ENCODE measurements at regions not wholly inside any gene's neighbourhood (a gene's known extent, or its start where the extent isn't known, plus 50 kb on each side); places are given as distances from the start of the nearest gene placed in this dataset.

- peak overlapping the region; percentile 51 for H3K27ac ChIP-seq (ENCODE audit: low read depth, low read length)
- no peaks in the 10 kb centered on the region for H3K27me3 ChIP-seq (ENCODE audit: control insufficient read depth, insufficient read depth, low read length)
These were observed 57.0 kb downstream of the PCDH20 start for GRCh38 chr13:61358599-61358998.

DNA sequence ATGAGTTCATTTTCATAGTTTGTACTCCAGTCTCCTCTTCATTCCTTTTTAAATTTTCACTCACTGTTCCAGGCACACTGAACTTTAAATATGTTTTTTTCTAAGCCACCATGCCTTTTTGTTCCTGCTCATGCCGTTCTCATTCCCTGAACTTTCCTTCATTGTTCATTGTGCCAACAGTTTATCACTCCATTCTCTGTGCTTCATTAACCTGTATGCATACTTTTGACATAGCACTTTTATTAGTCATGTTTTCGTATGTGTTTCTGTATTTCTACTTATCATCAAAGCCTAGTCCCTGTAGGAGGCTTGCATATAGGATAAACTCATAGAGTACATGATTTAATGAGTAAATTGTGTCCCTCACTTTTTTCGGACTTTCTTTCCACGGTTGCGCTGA lies 65.3 kb downstream of the PCDH20 start:
- H3K36me3 ChIP-seq (ENCODE audit: control insufficient read depth, insufficient read depth, low read length) = no peaks in the 10 kb centered on the region
- no peaks in the 10 kb centered on the region for H3K27me3 ChIP-seq (ENCODE audit: control insufficient read depth, insufficient read depth, low read length)
- H3K4me1 ChIP-seq (ENCODE audit: control insufficient read depth, insufficient read depth, low read length) = no peaks in the 10 kb centered on the region

More at GRCh38 chr13:61358599-61358998, 57.0 kb downstream of the PCDH20 start:
- Histone ChIP-seq H3K4me3 (ENCODE audit: low read depth, low read length) (no peak overlapping the region), H3K9ac (ENCODE audit: low read depth, low read length) (no peak overlapping the region), H3K4me1 (ENCODE audit: control insufficient read depth, insufficient read depth, low read length) (peaks cover 14% of the 10 kb centered on the region), H3K36me3 (ENCODE audit: control insufficient read depth, insufficient read depth, low read length) (no peaks in the 10 kb centered on the region), H3K9me3 (ENCODE audit: control insufficient read depth, insufficient read depth, low read length) (no peaks in the 10 kb centered on the region)

GRCh38 chr13:61339054-61339621 lies 76.5 kb downstream of the PCDH20 start:
- Histone ChIP-seq H3K27me3 (ENCODE audit: control insufficient read depth, insufficient read depth, low read length) (no peaks in the 10 kb centered on the region), H3K27ac (ENCODE audit: low read depth, low read length) (no peak overlapping the region), H3K4me3 (ENCODE audit: low read depth, low read length) (0 out of 2 replicates have a peak overlapping the region, but pooled peaks have one; percentile 17), H3K36me3 (ENCODE audit: control insufficient read depth, insufficient read depth, low read length) (no peaks in the 10 kb centered on the region), H3K9ac (ENCODE audit: low read depth, low read length) (no peak overlapping the region), H3K9me3 (ENCODE audit: control insufficient read depth, insufficient read depth, low read length) (no peaks in the 10 kb centered on the region), H3K4me1 (ENCODE audit: control insufficient read depth, insufficient read depth, low read length) (no peaks in the 10 kb centered on the region; the same call in 1 of the 2 replicates)

More for the DNA sequence above, 65.3 kb downstream of the PCDH20 start:
- no peaks in the 10 kb centered on the region for H3K9me3 ChIP-seq (ENCODE audit: control insufficient read depth, insufficient read depth, low read length)
- H3K4me3 ChIP-seq (ENCODE audit: low read depth, low read length) = no peak overlapping the region
- no peak overlapping the region for H3K27ac ChIP-seq (ENCODE audit: low read depth, low read length)
- H3K9ac ChIP-seq (ENCODE audit: low read depth, low read length) = no peak overlapping the region

DNA sequence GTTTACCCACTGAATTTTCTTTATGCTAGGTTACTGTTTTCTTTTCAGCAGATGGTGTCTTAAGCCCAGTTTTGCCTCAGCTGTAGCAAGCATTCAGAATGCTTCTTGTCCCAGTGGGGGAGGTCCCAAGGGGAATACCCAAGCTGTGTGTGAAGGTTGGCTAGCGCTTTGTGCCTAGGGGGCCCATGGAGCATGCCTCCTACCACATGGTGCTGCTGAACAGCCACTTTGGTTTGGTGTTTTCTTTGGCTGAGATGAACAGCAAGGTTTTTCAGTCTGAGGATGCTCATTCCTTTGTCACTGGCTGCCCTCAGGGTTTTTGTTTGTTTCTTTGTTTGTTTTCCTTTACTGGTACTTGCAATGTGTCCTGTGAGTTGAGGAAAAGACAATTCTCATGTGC lies 99.0 kb downstream of the PCDH20 start:
- no peak overlapping the region for H3K27ac ChIP-seq (ENCODE audit: low read depth, low read length)
- no peaks in the 10 kb centered on the region for H3K27me3 ChIP-seq (ENCODE audit: control insufficient read depth, insufficient read depth, low read length)
- H3K4me3 ChIP-seq (ENCODE audit: low read depth, low read length) = no peak overlapping the region
- H3K9ac ChIP-seq (ENCODE audit: low read depth, low read length) = no peak overlapping the region
- no peaks in the 10 kb centered on the region for H3K36me3 ChIP-seq (ENCODE audit: control insufficient read depth, insufficient read depth, low read length)
- peaks cover 3% of the 10 kb centered on the region; the same call in 1 of the 2 replicates for H3K4me1 ChIP-seq (ENCODE audit: control insufficient read depth, insufficient read depth, low read length)
- no peaks in the 10 kb centered on the region for H3K9me3 ChIP-seq (ENCODE audit: control insufficient read depth, insufficient read depth, low read length)

- no peaks in the 10 kb centered on the region for H3K27me3 ChIP-seq (ENCODE audit: control insufficient read depth, insufficient read depth, low read length)
- no peak overlapping the region for H3K4me3 ChIP-seq (ENCODE audit: low read depth, low read length)
- H3K9ac ChIP-seq (ENCODE audit: low read depth, low read length) = no peak overlapping the region
- no peaks in the 10 kb centered on the region for H3K4me1 ChIP-seq (ENCODE audit: control insufficient read depth, insufficient read depth, low read length)
- no peak overlapping the region for H3K27ac ChIP-seq (ENCODE audit: low read depth, low read length)
- no peaks in the 10 kb centered on the region for H3K9me3 ChIP-seq (ENCODE audit: control insufficient read depth, insufficient read depth, low read length)
- no peaks in the 10 kb centered on the region for H3K36me3 ChIP-seq (ENCODE audit: control insufficient read depth, insufficient read depth, low read length)
These were observed 121.0 kb downstream of the PCDH20 start for GRCh38 chr13:61294467-61295191.

GRCh38 chr13:61286148-61286745 lies 129.4 kb downstream of the PCDH20 start:
- H3K27ac ChIP-seq (ENCODE audit: low read depth, low read length) = no peak overlapping the region
- H3K36me3 ChIP-seq (ENCODE audit: control insufficient read depth, insufficient read depth, low read length) = no peaks in the 10 kb centered on the region
- H3K9ac ChIP-seq (ENCODE audit: low read depth, low read length) = no peak overlapping the region
- H3K27me3 ChIP-seq (ENCODE audit: control insufficient read depth, insufficient read depth, low read length) = no peaks in the 10 kb centered on the region
- no peaks in the 10 kb centered on the region for H3K9me3 ChIP-seq (ENCODE audit: control insufficient read depth, insufficient read depth, low read length)
- peaks cover 7% of the 10 kb centered on the region for H3K4me1 ChIP-seq (ENCODE audit: control insufficient read depth, insufficient read depth, low read length)
- no peak overlapping the region for H3K4me3 ChIP-seq (ENCODE audit: low read depth, low read length)

- no peak overlapping the region for H3K4me3 ChIP-seq (ENCODE audit: low read depth, low read length)
- H3K27ac ChIP-seq (ENCODE audit: low read depth, low read length) = no peak overlapping the region
- no peak overlapping the region for H3K9ac ChIP-seq (ENCODE audit: low read depth, low read length)
- H3K9me3 ChIP-seq (ENCODE audit: control insufficient read depth, insufficient read depth, low read length) = peaks cover 11% of the 10 kb centered on the region
- no peaks in the 10 kb centered on the region for H3K36me3 ChIP-seq (ENCODE audit: control insufficient read depth, insufficient read depth, low read length)
- no peaks in the 10 kb centered on the region for H3K27me3 ChIP-seq (ENCODE audit: control insufficient read depth, insufficient read depth, low read length)
- no peaks in the 10 kb centered on the region for H3K4me1 ChIP-seq (ENCODE audit: control insufficient read depth, insufficient read depth, low read length)
These were observed 137.9 kb downstream of the PCDH20 start for GRCh38 chr13:61277586-61278276.

DNA sequence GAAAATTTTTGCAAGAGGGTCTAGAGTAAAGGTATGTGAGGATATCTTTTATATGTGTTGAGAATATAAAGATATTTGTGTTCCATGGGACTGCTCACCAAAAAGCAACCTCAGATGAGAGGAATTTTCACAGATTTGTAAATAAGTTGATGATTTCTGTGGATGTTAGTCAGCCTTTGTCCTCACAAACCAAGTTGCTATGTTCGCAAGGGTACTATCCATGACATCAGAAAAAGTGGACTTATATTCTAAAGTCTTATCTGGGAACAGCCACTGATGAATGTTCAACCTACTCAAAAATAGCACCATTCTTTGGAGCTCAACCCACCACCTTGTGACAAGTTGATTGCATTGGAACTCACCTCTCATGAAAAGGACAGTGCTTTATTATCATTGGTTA lies 138.6 kb downstream of the PCDH20 start:
- Histone ChIP-seq H3K27me3 (ENCODE audit: control insufficient read depth, insufficient read depth, low read length) (no peaks in the 10 kb centered on the region), H3K27ac (ENCODE audit: low read depth, low read length) (no peak overlapping the region), H3K36me3 (ENCODE audit: control insufficient read depth, insufficient read depth, low read length) (no peaks in the 10 kb centered on the region)

GRCh38 chr13:61276401-61276800 lies 139.2 kb downstream of the PCDH20 start:
- Histone ChIP-seq H3K4me1 (ENCODE audit: control insufficient read depth, insufficient read depth, low read length) (no peaks in the 10 kb centered on the region), H3K27me3 (ENCODE audit: control insufficient read depth, insufficient read depth, low read length) (no peaks in the 10 kb centered on the region), H3K9me3 (ENCODE audit: control insufficient read depth, insufficient read depth, low read length) (peaks cover 11% of the 10 kb centered on the region), H3K27ac (ENCODE audit: low read depth, low read length) (no peak overlapping the region), H3K4me3 (ENCODE audit: low read depth, low read length) (no peak overlapping the region), H3K36me3 (ENCODE audit: control insufficient read depth, insufficient read depth, low read length) (no peaks in the 10 kb centered on the region), H3K9ac (ENCODE audit: low read depth, low read length) (no peak overlapping the region)

More for the DNA sequence above, 138.6 kb downstream of the PCDH20 start:
- Histone ChIP-seq H3K9me3 (ENCODE audit: control insufficient read depth, insufficient read depth, low read length) (peaks cover 11% of the 10 kb centered on the region), H3K4me1 (ENCODE audit: control insufficient read depth, insufficient read depth, low read length) (no peaks in the 10 kb centered on the region), H3K9ac (ENCODE audit: low read depth, low read length) (no peak overlapping the region), H3K4me3 (ENCODE audit: low read depth, low read length) (no peak overlapping the region)

DNA sequence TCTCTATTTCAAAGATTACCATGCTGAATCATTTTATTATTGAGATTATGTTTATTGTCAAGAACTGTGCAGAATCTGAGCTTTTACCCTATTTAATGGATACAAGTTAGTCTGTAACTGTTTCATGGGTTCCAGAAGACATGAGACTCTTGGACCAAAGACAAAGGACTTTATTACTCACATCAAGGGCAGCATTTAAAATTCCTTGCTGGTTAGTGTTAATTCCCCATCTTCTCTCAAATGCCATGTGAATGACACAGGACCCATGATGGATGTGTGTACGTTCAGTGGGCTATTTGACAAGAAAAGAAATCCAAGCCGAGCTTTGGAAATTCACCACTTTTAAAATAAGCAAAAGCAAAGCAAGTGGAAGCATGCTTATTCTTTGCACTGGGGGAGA lies 139.9 kb downstream of the PCDH20 start:
- no peaks in the 10 kb centered on the region for H3K27me3 ChIP-seq (ENCODE audit: control insufficient read depth, insufficient read depth, low read length)
- H3K9me3 ChIP-seq (ENCODE audit: control insufficient read depth, insufficient read depth, low read length) = peaks cover 9% of the 10 kb centered on the region
- no peak overlapping the region for H3K27ac ChIP-seq (ENCODE audit: low read depth, low read length)
- no peaks in the 10 kb centered on the region for H3K36me3 ChIP-seq (ENCODE audit: control insufficient read depth, insufficient read depth, low read length)
- H3K4me1 ChIP-seq (ENCODE audit: control insufficient read depth, insufficient read depth, low read length) = no peaks in the 10 kb centered on the region
- H3K4me3 ChIP-seq (ENCODE audit: low read depth, low read length) = no peak overlapping the region
- H3K9ac ChIP-seq (ENCODE audit: low read depth, low read length) = no peak overlapping the region

DNA sequence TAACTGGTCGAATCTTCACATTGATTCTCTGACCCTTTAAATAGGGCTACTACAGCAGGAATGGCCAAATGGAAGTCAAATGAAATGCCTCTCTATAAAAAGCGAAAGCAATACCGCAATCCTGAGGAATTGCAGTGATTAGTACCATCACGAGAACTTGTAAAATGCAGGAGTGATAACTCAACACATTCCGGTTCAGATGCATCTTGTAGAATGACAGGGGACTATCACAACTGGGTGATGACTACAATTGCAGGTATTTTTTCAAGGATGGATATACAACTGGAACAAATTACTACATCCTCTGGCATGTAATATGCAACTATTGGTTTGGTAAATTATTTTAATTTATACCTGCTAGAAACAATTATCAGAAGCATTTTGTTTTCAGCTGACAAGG lies 140.4 kb downstream of the PCDH20 start:
- no peak overlapping the region for H3K9ac ChIP-seq (ENCODE audit: low read depth, low read length)
- H3K4me3 ChIP-seq (ENCODE audit: low read depth, low read length) = no peak overlapping the region
- H3K36me3 ChIP-seq (ENCODE audit: control insufficient read depth, insufficient read depth, low read length) = no peaks in the 10 kb centered on the region
- no peaks in the 10 kb centered on the region for H3K27me3 ChIP-seq (ENCODE audit: control insufficient read depth, insufficient read depth, low read length)
- H3K9me3 ChIP-seq (ENCODE audit: control insufficient read depth, insufficient read depth, low read length) = 0 out of 2 replicates have a peak, but pooled peaks cover 6% of the 10 kb centered on the region
- H3K27ac ChIP-seq (ENCODE audit: low read depth, low read length) = no peak overlapping the region
- no peaks in the 10 kb centered on the region for H3K4me1 ChIP-seq (ENCODE audit: control insufficient read depth, insufficient read depth, low read length)

Data from HUES48 (cell line).